PC-3 (cell line): ENCODE measurements at regions not wholly inside any gene's neighbourhood (a gene's known extent, or its start where the extent isn't known, plus 50 kb on each side); places are given as distances from the start of the nearest gene placed in this dataset.

Source experiments
- ATAC-seq: fragments of 200-7000 bp; cut with Tn5 transposase; 2 replicates; pipeline ENCODE4 v1.9.1; 2020; ENCODE audit warnings: mild to moderate bottlenecking, moderate library complexity
- BruUV-seq: library from RNA; stranded (reverse); fragments of 400-500 nt; replicated peaks from 2 replicates; lab custom pipeline; 2021; lab: Mats Ljungman, UMichigan
- CTCF ChIA-PET: fragments of 300-600 bp; sonication (Branson Sonifier 250); formaldehyde crosslinking; loops from one replicate; lab custom pipeline; 2022; ENCODE audit warnings: antibody characterized with exemption; lab: Charles Lee
- POLR2A ChIA-PET: fragments of 300-600 bp; sonication (Branson Sonifier 250); formaldehyde crosslinking; loops from one replicate; lab custom pipeline; 2022; ENCODE audit warnings: antibody characterized with exemption; ENCODE audit not compliant: unreplicated experiment; lab: Charles Lee
- DNase-seq: peaks from one replicate; pipeline ENCODE4 v3.0.0-alpha.2; 2015
- H2AFZ ChIP-seq: fragments of 300-600 bp; sonication (generic); 2 replicates; pipeline ENCODE4 v1.6.0; 2016; ENCODE audit warnings: antibody characterized with exemption, low read length
- H3F3A ChIP-seq: fragments of 300-600 bp; sonication (generic); one replicate; pipeline ENCODE4 v1.6.0; 2017; ENCODE audit warnings: antibody characterized with exemption, low read length, control low read depth, mild to moderate bottlenecking; ENCODE audit not compliant: unreplicated experiment
- H3K27ac ChIP-seq: fragments of 300-600 bp; sonication (generic); 2 replicates; pipeline ENCODE4 v1.5.1; 2016; ENCODE audit warnings: mild to moderate bottlenecking, low read length
- H3K27me3 ChIP-seq: fragments of 300-600 bp; sonication (generic); 2 replicates; pipeline ENCODE4 v1.6.1; 2016; ENCODE audit warnings: low read length, mixed read lengths
- H3K36me3 ChIP-seq: fragments of 300-600 bp; sonication (generic); 2 replicates; pipeline ENCODE4 v1.6.1; 2016; ENCODE audit warnings: low read depth, mixed run types, low read length, mixed read lengths
- H3K4me1 ChIP-seq: fragments of 300-600 bp; sonication (generic); 2 replicates; pipeline ENCODE4 v1.5.1; 2016; ENCODE audit warnings: low read length; ENCODE audit not compliant: insufficient read depth
- H3K4me2 ChIP-seq: fragments of 300-600 bp; sonication (generic); 2 replicates; pipeline ENCODE4 v1.6.0; 2016; ENCODE audit warnings: low read length
- H3K4me3 ChIP-seq: fragments of 300-600 bp; sonication (generic); 2 replicates; pipeline ENCODE4 v1.5.1; 2016; ENCODE audit warnings: mild to moderate bottlenecking, low read length, mixed read lengths
- H3K79me2 ChIP-seq: fragments of 300-600 bp; sonication (generic); 2 replicates; pipeline ENCODE4 v1.6.1; 2017; ENCODE audit warnings: low read length, mixed read lengths
- H3K9ac ChIP-seq: fragments of 300-600 bp; sonication (generic); 2 replicates; pipeline ENCODE4 v1.6.0; 2016; ENCODE audit warnings: mild to moderate bottlenecking, low read length
- H3K9me2 ChIP-seq: fragments of 300-600 bp; sonication (generic); replicated peaks from 2 replicates; pipeline ENCODE4 v1.6.1; 2016; ENCODE audit warnings: mixed run types, low read length, mixed read lengths
- H3K9me3 ChIP-seq: fragments of 300-600 bp; sonication (generic); 2 replicates; pipeline ENCODE4 v1.6.1; 2016; ENCODE audit warnings: low read length, mixed read lengths
- H4K20me1 ChIP-seq: fragments of 300-600 bp; sonication (generic); 2 replicates; pipeline ENCODE4 v1.6.1; 2016; ENCODE audit warnings: low read length, mixed read lengths
- CTCF ChIP-seq: fragments of 300-600 bp; sonication (generic); conservative IDR thresholded peaks from 2 replicates; pipeline ENCODE4 v1.5.1; 2017; ENCODE audit warnings: antibody characterized with exemption, low read depth, mild to moderate bottlenecking, low read length
- EZH2 ChIP-seq: fragments of 300-600 bp; sonication (generic); IDR thresholded peaks from one replicate; pipeline ENCODE4 v1.6.1; 2017; ENCODE audit warnings: antibody characterized with exemption, mild to moderate bottlenecking, low read length; ENCODE audit not compliant: unreplicated experiment
- EZH2phosphoT487 ChIP-seq: fragments of 300-600 bp; sonication (generic); IDR thresholded peaks from 2 replicates; pipeline ENCODE4 v1.6.1; 2018; ENCODE audit warnings: mild to moderate bottlenecking, antibody characterized with exemption, low read length, borderline replicate concordance
- intact Hi-C: fragments of 100-400 bp; cut with micrococcal nuclease; formaldehyde crosslinking; loops from 2 replicates; pipeline ENCODE4 v1.9.0; 2023

GRCh38 chr20:37581246-37581645 lies 53.6 kb upstream of the BLCAP start:
- peaks cover 46% of the 10 kb centered on the region for H3K27me3 ChIP-seq
- no peak overlapping the region for H2AFZ ChIP-seq
- H3K4me3 ChIP-seq = no peak overlapping the region
- no peak for ATAC-seq
- H4K20me1 ChIP-seq = no peaks in the 10 kb centered on the region
- no peak for DNase-seq
- H3K79me2 ChIP-seq = no peaks in the 10 kb centered on the region
- TF ChIP-seq EZH2phosphoT487 (no peak), CTCF (no peak), EZH2 (no peak)
- no peak overlapping the region for H3K4me2 ChIP-seq
- no peaks in the 10 kb centered on the region for H3F3A ChIP-seq
- no peak overlapping the region for H3K9ac ChIP-seq
- no peaks in the 10 kb centered on the region for H3K9me3 ChIP-seq
- POLR2A ChIA-PET = no interaction called here
- BruUV-seq = no TSS peak
- intact Hi-C loops = no loop called here
- H3K27ac ChIP-seq = no peak overlapping the region
- CTCF ChIA-PET = interaction anchor here (0.7 kb wide), 1 partner anchor 106 kb away, joined by 3 read pairs; no protein-coding TSS in a partner anchor
- H3K36me3 ChIP-seq = no peaks in the 10 kb centered on the region
- H3K9me2 ChIP-seq = no peaks in the 10 kb centered on the region
- H3K4me1 ChIP-seq = no peaks in the 10 kb centered on the region

DNA sequence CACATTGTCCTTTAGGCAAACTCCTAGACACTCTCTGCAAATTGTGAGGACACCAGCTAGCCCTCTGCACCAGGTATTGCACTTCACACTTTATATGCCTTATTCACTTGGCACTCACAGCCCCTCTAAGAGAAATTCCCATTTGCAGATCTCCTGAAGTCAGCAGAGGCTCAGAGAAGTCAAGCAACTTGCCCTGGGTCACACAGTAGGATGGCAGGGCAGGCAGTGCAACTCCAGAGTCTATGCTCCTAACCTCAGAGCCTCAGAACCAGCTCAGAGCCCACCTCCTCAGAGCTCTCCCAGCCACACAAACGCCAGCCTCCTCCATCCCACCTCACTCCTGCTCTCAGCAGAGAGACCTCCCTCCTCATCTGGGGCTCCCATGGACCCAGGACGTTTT lies 52.4 kb upstream of the BLCAP start:
- Histone ChIP-seq H3K4me3 (no peak overlapping the region), H3K27me3 (peaks cover 34% of the 10 kb centered on the region), H3K9me3 (no peaks in the 10 kb centered on the region), H3K27ac (no peak overlapping the region), H3K36me3 (no peaks in the 10 kb centered on the region), H3F3A (no peaks in the 10 kb centered on the region), H3K9me2 (no peaks in the 10 kb centered on the region), H3K4me2 (no peak overlapping the region), H3K79me2 (no peaks in the 10 kb centered on the region), H3K4me1 (no peaks in the 10 kb centered on the region), H3K9ac (no peak overlapping the region), H4K20me1 (no peaks in the 10 kb centered on the region), H2AFZ (no peak overlapping the region)
- ChIA-PET POLR2A (no interaction called here), CTCF (no interaction called here)
- BruUV-seq = no TSS peak
- intact Hi-C loops = no loop called here
- DNase-seq = no peak
- no peak for ATAC-seq
- TF ChIP-seq EZH2phosphoT487 (no peak), EZH2 (no peak), CTCF (no peak)

- POLR2A ChIA-PET = no interaction called here
These were observed 51.4 kb upstream of the BLCAP start for GRCh38 chr20:37579106-37579505.

More at GRCh38 chr20:37579106-37579505, 51.4 kb upstream of the BLCAP start:
- no peak overlapping the region for H3K27ac ChIP-seq
- H3K4me3 ChIP-seq = no peak overlapping the region
- H2AFZ ChIP-seq = no peak overlapping the region
- H3K9me2 ChIP-seq = no peaks in the 10 kb centered on the region
- BruUV-seq = no TSS peak
- H4K20me1 ChIP-seq = no peaks in the 10 kb centered on the region
- no peak overlapping the region for H3K4me2 ChIP-seq
- no peak for ATAC-seq
- no peak overlapping the region for H3K9ac ChIP-seq
- no peaks in the 10 kb centered on the region for H3F3A ChIP-seq
- no peaks in the 10 kb centered on the region for H3K4me1 ChIP-seq
- H3K79me2 ChIP-seq = no peaks in the 10 kb centered on the region
- no peaks in the 10 kb centered on the region for H3K9me3 ChIP-seq
- no peak for DNase-seq
- intact Hi-C loops = no loop called here
- CTCF ChIA-PET = no interaction called here
- H3K36me3 ChIP-seq = no peaks in the 10 kb centered on the region
- TF ChIP-seq EZH2 (no peak), EZH2phosphoT487 (no peak), CTCF (no peak)
- peaks cover 25% of the 10 kb centered on the region for H3K27me3 ChIP-seq
